GDM1 (cell line): ENCODE measurements at regions not wholly inside any gene's neighbourhood (a gene's known extent, or its start where the extent isn't known, plus 50 kb on each side); places are given as distances from the start of the nearest gene placed in this dataset.

Experiments used
- DNase-seq: peaks from one replicate; lab custom pipeline; 2025; lab: John Stamatoyannopoulos, UW

DNA sequence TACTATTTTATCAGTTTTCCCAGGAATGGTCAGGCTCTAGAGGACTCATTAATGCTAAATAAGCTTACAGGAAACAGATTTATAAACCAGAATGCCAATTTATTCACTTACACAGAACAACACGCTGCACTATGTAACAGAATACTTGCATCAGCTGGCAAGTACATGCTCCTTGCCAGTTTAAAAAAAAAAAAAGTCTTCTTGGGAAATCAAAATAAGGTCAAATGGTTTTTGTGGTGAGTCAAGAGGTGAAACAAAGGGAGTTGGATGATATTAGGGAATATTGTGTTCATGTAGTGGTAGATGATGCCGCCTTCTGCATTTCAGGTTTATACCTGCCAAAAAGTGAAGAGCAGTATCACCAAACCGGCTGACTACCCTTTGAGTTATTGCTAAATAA lies 1322.1 kb upstream of the ZEB2 start:
- no peak for DNase-seq

- DNase-seq, result no peak
Observed at GRCh38 chr2:145836986-145837385, 1317.1 kb upstream of the ZEB2 start.

GRCh38 chr2:145835665-145836064 lies 1315.7 kb upstream of the ZEB2 start:
- DNase-seq, result no peak

- DNase-seq, result no peak
Observed at GRCh38 chr2:145832681-145833080, 1312.8 kb upstream of the ZEB2 start.

DNA sequence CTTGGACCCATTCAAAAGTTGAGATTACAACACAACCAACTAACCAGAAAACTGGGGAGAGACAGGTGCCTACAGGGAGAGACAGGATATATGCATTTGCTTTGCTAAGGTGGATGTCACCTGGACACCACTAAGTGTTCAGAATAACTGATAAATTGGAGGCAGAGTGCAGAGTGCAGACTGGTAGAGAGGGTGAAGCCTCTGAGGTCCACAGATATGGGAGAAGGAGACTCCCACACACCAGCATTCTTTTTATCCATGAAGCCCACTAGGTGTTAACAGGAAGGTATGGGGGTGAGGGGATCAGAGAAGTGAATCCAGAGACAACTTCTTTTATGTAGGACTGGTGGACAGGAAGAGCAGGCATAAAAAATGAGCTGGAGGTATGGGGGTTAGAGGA lies 1310.0 kb upstream of the ZEB2 start:
- no peak for DNase-seq

- DNase-seq, result no peak
Observed at GRCh38 chr2:145827235-145827634, 1307.3 kb upstream of the ZEB2 start.

- no peak for DNase-seq
Observed at GRCh38 chr2:145824384-145824783, 1304.5 kb upstream of the ZEB2 start.

DNA sequence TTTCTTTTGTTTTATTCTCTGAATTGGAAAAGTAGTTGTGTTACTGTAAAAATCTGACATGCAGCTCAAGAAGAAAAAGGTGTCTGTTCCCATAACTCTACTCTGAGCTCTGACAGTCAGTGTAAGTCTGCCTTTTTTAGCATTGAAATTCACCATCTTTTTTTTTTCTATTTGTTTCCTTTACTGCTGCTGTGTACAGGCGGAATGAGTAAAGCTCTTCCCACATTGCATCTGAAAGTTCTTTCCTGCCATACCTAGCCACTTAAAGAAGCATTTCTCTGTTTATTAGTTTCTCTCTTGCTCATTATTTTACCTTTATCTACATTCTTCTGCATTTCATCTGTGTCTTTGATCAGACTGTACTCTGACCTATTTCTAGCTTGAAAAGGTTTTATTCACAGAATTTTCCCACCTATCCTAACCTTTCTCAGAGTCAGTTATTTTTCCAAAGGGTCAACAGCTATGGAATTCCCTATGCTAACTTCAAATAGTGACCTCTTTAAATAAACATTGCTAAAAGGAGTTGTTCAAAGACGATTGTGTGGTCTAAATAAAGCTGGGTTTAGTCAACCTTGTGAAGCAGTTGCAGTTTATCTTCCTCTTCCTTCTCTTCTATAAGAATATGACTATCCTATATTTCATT lies 1303.1 kb upstream of the ZEB2 start:
- DNase-seq, result no peak

GRCh38 chr2:145820651-145821050 lies 1300.7 kb upstream of the ZEB2 start:
- DNase-seq, result no peak

DNA sequence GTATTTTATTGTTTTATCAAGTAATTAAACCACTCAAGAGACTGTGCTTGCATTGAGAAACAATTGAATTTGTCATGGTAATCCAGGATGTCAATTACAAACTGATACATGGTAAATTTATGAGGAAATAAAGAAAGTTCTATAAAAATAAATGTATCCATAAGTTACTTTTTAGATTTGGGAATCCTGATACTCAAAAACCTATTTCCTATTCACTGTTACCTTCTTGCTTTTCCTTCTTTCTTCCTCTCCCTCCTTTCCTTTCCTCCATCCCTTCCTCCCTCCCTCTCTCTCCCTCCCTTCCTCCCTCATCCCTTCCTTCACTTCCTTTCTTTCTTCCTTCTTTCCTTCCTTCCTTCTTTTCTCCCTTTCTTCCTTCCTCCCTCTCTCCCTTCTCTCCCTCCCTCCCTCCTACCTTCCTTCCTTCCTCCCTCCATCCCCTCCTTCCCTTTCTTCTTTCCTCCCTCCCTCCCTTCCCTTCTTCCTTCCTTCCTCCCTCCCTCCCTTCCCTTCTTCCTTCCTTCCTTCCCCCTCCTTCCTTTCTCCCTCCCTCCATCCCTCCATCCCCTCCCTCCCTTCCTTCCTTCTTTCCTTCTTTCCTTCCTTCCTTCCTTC lies 1299.1 kb upstream of the ZEB2 start:
- no peak for DNase-seq

DNA sequence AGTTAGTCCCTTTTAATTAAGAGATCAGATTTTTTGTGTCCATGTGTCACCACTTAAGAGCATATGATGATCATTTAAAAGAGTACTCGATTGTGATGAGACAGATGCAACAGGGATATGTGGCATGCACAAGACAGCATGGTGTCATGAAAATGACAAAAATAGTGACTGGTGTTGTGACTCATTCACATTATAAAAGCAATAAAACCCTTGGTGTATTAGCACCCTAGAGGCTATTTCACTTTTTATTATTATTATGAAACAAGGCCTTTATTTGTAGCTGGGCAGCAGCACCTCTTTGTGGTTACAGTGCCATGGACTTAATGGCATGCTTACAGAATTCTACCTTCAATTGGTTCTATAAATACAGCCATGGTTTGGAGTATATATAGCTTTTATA lies 1296.0 kb upstream of the ZEB2 start:
- no peak for DNase-seq

DNA sequence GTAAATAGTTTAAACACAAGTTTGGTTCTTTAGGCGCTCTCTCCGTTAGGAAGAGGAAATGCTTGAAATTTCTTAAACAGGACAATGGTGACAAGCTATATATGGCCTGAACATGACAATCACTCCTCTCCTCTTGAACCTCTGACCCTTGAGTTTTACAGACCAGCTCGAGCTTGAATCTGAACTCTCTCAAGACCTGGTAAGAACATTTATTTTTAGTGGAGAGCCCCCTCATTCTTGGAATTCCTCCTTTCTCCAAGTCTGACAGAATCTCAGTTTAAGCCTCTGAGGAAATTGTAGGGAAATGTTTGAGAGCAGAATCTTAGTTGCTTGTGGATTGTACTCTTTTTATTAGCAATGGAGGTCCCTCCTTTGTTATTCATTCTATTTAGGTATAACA lies 1293.6 kb upstream of the ZEB2 start:
- no peak for DNase-seq

- DNase-seq, result no peak
Observed at GRCh38 chr2:145812165-145812554, 1292.2 kb upstream of the ZEB2 start.

- no peak for DNase-seq
Observed at GRCh38 chr2:145811276-145812164, 1291.6 kb upstream of the ZEB2 start.

- DNase-seq, result no peak
Observed at GRCh38 chr2:145807968-145808367, 1288.0 kb upstream of the ZEB2 start.

GRCh38 chr2:145807554-145807953 lies 1287.6 kb upstream of the ZEB2 start:
- DNase-seq, result no peak

DNA sequence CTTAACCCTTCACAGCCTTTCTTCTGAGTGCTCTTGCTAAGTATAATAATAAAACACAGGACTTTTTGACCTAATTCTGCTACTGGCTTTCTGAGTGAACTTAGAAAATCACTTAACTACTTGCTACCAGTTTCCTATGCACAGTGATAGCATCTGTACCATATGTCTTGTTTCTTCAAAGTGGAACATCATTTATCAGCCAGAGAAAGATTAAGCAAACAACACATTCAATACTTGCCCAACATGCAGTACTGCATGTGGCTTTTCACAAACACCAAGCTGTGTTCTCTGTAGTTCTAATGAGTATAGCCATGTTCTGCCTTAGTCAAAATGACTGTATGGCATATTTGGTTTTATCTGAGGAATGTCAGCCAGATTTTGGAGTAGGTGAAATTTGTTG lies 1286.6 kb upstream of the ZEB2 start:
- DNase-seq, result no peak

DNA sequence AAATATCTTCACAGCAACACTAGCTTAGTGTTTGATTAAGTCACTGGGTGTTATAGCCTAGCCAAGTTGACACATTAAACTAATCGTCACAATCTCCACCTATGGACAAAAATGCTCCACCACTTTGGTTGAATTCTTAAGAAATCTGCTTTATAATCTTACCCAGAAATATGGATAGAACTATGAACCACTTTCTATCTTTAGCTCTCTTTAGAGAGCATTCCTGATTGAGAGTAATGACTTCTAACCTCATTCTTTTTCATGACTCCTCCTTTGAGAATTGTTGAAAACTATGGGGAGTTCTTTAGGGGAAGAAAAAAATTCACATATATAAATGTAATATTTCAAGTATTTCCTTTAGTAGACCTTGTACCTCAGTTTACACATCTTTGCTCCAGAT lies 1282.2 kb upstream of the ZEB2 start:
- DNase-seq, result no peak

- DNase-seq, result no peak
Observed at GRCh38 chr2:145801210-145801609, 1281.3 kb upstream of the ZEB2 start.

- DNase-seq, result no peak
Observed at GRCh38 chr2:145800151-145801091, 1280.5 kb upstream of the ZEB2 start.

GRCh38 chr2:145799595-145800108 lies 1279.7 kb upstream of the ZEB2 start:
- DNase-seq, result no peak

- no peak for DNase-seq
Observed at GRCh38 chr2:145798419-145798818, 1278.5 kb upstream of the ZEB2 start.
